ENCODE measurements at regions not wholly inside any gene's neighbourhood (a gene's known extent, or its start where the extent isn't known, plus 50 kb on each side); places are given as distances from the start of the nearest gene placed in this dataset.

DNA sequence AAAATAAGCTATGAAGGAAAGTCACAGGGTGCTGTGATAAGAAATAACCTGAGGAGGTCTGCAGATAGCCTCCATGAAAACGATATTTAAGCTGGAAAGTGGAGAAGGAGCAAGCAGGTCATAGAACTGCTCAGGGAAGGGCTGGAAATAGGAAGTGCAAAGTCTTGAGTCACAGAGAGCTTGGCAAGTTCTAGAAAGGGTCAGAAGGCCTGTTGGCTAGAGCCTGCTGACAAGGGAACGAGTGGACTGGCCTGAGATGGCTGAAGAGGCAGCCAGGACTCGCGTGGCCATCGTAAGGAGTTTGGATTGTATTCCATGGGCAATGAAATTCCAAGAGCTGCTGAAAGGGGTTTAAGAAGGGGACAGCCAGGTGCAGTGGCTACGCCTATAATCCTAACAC is 64.7 kb upstream of the IL12A start:
- TF ChIP-seq, protein P1, sequence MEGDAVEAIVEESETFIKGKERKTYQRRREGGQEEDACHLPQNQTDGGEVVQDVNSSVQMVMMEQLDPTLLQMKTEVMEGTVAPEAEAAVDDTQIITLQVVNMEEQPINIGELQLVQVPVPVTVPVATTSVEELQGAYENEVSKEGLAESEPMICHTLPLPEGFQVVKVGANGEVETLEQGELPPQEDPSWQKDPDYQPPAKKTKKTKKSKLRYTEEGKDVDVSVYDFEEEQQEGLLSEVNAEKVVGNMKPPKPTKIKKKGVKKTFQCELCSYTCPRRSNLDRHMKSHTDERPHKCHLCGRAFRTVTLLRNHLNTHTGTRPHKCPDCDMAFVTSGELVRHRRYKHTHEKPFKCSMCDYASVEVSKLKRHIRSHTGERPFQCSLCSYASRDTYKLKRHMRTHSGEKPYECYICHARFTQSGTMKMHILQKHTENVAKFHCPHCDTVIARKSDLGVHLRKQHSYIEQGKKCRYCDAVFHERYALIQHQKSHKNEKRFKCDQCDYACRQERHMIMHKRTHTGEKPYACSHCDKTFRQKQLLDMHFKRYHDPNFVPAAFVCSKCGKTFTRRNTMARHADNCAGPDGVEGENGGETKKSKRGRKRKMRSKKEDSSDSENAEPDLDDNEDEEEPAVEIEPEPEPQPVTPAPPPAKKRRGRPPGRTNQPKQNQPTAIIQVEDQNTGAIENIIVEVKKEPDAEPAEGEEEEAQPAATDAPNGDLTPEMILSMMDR (IDR thresholded peaks at IDR 0.05) = no peak
- no peak for TF ChIP-seq POLR2A (IDR thresholded peaks at IDR 0.05)
